DMS153 treated with DMSO at 0.1 percent for 48 hours (cell line): ENCODE measurements at regions not wholly inside any gene's neighbourhood (a gene's known extent, or its start where the extent isn't known, plus 50 kb on each side); places are given as distances from the start of the nearest gene placed in this dataset.

ENCODE experiments used
- DNase-seq: peaks from one replicate; lab custom pipeline; 2025; ENCODE audit not compliant: unreplicated experiment; lab: John Stamatoyannopoulos, UW

DNA sequence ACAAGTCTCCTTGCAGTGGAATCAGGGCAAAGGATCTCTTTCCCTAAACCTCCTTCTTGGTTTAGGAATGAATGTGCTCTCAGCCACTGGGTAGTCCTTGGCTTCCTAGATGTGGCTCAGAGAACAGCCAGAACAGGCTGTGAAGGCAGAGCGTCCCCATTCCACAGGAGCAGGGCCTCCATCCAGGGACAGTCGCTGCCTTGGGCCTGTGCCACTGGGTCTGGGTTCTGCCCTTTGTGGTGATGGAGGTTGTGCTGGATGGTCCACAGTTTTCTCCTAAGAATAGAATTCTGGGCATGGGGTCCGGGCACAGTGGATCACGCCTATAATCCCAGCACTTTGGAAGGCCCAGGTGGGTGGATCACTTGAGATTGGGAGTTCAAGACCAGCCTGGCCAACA, 516.5 kb upstream of the RAB6C start:
- DNase-seq: no peak

- no peak for DNase-seq
Measured at GRCh38 chr2:129464036-129464435, 515.4 kb upstream of the RAB6C start.

DNA sequence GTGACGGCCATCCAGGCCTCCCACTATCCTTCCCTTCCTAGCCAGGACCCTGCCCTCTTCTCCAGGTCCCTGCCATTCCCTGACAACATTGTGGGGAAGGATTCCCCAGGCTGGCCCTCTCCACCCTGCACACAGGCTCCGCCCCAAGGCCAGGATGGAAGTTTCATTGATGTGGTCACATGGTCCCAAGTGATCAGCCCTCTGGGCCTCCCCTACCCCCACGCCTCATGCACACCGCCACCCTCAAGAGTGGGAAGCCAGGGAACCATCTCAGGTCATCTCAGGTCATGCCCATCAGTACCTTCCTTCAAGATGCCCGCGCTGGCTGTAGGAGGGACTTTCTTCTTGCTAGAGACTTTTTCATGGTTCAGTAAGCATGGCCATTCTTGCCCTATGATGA, 514.8 kb upstream of the RAB6C start:
- no peak for DNase-seq

GRCh38 chr2:129465045-129465444, 514.4 kb upstream of the RAB6C start:
- DNase-seq: no peak

GRCh38 chr2:129466389-129466788, 513.1 kb upstream of the RAB6C start:
- no peak for DNase-seq

GRCh38 chr2:129467012-129467779, 512.3 kb upstream of the RAB6C start:
- DNase-seq: no peak

DNA sequence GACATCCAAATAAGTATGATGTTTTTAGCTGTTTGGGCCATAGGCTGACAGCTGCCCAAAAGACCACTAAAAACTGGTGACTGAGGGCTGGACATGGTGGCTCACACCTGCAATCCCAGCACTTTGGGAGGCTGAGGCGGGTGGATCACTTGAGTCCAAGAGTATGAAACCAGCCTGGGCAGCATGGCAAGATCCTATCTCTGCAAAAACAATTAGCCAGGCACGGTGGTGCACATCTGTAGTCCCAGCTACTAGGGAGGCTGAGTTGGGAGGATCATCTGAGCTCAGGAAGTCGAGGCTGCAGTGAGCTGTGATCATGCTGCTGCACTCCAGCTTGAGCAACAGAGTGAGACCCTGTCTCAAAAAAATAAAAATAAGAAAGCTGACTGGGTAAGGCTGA, 511.5 kb upstream of the RAB6C start:
- DNase-seq: no peak

DNA sequence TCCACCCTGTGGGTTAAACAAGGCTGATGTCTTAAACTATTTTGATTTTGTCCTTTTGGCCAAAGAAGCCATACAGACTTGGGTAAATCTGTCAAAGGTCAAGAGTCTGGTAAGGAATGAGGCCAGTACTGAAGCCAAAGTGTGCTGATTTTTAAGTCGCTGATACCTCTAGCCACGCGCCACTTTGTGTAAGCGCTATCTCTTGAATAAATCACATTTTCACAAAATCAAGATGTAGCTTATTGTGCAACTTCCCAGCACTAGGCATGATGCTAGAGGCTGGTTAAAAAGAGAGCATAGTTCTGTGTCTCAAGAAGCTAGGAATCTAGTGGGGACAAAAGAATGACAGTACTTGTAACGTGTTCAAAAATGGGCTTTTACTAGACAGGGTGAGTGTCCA, 510.6 kb upstream of the RAB6C start:
- no peak for DNase-seq

DNA sequence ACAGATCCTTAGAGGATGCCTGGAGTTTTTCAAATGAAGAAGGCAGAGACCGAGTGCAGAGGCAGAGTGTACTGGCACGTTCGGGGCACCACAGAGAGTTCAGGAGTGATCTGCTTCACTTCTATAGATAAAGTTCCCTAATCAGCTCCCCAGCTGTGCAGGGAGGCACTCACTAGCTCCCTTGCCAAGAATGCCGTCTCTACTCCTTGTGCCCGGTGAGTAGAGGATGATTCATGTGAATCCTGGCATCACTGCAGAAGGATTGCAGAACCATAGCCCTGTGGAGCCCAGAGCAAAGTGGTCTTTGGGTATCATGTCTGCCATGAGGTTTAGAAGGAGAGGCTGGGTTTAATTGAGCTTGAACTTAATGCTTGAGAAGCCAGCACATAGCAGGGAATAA, 510.1 kb upstream of the RAB6C start:
- no peak for DNase-seq

DNA sequence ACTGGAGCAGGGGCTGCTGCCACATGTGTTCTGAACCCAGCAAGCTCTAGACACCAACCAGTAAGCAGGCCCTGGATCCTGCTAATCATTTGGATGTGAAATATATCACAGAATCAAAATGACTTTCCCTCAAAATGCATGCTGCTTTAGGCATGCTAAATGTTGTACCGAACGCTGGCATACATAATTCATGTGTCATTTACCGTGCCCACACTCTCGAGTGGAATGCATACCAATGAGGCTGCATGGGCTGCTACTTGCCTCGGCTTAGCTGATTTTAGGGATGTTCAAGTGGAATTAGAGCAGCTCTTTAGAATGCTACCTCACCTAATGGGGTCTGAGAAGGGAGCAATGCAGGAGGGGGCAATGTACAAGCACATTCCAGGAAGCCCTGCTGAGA, 509.6 kb upstream of the RAB6C start:
- no peak for DNase-seq

DNA sequence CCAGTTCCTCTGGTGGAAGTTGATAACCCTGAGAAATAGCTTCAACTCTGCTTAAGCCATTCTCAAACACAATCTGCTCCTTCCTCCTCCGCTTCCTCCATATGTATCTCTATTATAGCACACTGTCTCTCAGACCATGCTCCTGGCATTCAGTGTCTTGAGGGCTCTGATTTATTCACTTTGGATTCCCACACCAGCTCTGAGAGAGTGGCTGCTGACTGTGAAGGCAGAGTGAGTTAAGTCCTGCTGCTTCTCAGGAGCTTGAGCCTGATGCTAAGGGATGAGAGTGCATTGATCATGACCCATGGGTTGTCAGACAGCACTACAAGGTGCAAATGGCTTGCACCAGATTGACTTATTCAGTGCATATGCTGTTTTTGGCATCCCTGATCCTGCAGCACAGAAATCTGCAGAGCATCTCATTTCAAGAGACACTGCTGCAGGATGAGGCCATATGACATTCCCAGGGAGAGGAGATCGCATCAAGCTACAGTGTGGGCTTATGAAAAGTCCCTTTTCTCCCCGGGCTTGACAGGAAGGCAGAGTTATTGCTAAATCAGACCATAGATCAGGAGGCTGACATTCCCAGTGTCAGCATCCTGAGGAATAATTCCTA, 500.5 kb upstream of the RAB6C start:
- DNase-seq: no peak

- DNase-seq: no peak
Measured at GRCh38 chr2:129479892-129480291, 499.6 kb upstream of the RAB6C start.

- no peak for DNase-seq
Measured at GRCh38 chr2:129480790-129481189, 498.7 kb upstream of the RAB6C start.

- no peak for DNase-seq
Measured at GRCh38 chr2:129481306-129482219, 497.9 kb upstream of the RAB6C start.

GRCh38 chr2:129482626-129483025, 496.8 kb upstream of the RAB6C start:
- no peak for DNase-seq

- DNase-seq: no peak
Measured at GRCh38 chr2:129483366-129483765, 496.1 kb upstream of the RAB6C start.

GRCh38 chr2:129484999-129485897, 494.2 kb upstream of the RAB6C start:
- DNase-seq: no peak

DNA sequence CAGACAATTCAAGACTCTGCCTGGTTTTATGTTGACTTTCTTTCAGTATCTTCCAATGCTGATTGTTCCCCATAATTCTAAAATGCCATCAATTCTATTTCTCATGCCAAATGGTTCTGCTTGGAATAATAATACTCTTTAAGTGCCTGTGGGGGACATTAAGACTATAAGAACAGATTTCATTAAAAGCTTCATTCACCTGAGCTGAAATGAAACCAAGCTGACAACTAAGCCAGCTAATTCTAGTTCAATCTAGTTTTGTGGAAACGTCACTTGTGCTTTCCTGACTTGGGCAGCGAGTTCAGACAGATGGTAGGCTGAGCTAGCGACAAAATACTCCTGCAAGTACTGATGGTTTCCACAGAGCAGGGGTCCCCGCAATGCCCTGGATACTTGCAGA, 491.1 kb upstream of the RAB6C start:
- no peak for DNase-seq

- no peak for DNase-seq
Measured at GRCh38 chr2:129490641-129491040, 488.8 kb upstream of the RAB6C start.

DNA sequence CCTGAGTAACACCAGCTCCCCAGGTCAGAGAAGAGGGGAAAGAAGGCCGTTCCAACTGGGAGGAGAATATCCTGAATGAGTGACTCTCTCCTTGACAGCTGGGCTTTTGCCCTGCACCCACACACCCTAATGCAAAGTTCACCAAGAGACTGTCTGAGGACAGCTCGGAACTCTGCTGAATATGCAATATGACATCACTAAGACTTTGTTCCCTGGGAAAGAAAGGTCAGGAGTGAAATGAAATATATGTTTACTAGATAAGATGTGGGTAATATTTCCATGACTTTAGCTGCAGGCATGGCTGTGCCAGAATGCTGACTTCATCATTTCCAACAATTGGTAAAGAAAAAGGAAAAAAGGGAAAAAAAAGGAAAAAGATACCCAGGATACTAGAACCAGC, 488.2 kb upstream of the RAB6C start:
- no peak for DNase-seq

DNA sequence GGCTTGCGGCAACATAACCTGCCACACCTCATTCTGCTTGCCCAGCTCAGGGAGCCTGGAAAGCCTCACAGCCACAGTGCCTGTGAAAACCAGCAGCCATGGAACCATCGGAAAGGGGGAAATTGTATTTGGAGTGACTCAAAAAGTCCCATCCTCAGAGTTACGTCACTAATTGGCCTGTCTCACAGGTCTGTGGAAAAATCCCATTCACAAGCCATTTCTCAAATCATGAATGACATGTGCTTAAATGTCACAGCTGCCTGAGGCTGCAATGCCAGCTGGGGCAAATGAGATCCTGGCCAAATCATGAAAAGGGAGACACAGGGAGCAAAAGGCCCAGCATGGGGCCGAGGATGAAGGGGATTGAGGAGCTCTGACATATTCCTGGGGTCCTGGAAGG, 486.9 kb upstream of the RAB6C start:
- DNase-seq: no peak
